ENCODE measurements at regions not wholly inside any gene's neighbourhood (a gene's known extent, or its start where the extent isn't known, plus 50 kb on each side); places are given as distances from the start of the nearest gene placed in this dataset.

DNA sequence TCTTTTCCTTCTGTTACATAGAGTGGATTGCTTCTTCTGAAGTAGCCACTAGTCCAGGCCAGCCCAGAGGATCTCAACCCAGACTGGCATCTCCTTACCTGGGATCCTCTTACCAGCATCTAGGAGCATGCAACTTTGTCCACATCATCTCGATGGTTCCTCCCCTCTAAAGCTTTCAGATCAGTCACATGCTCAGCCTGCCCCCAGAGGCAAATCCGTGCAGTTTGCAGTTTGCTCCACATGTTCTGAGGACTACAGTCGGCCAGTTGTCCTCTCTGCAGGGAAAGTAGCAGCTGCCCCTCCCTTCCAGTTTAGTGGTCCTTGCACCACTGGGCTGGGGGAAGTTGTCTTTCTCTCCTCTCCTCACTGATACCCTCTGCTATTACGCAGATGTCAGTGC, 259.8 kb upstream of the APCDD1 start:
- no peak for TF ChIP-seq CTCF (IDR thresholded peaks at IDR 0.05; ENCODE audit: borderline replicate concordance, insufficient read depth, low read depth, low read length)
- no peak overlapping the region for H3K4me3 ChIP-seq (ENCODE audit: low read depth, low read length)

- TF ChIP-seq CTCF (IDR thresholded peaks at IDR 0.05; ENCODE audit: borderline replicate concordance, insufficient read depth, low read depth, low read length): no peak
- H3K4me3 ChIP-seq (ENCODE audit: low read depth, low read length): no peak overlapping the region
Measured at GRCh38 chr18:10195529-10195928, 258.9 kb upstream of the APCDD1 start.

DNA sequence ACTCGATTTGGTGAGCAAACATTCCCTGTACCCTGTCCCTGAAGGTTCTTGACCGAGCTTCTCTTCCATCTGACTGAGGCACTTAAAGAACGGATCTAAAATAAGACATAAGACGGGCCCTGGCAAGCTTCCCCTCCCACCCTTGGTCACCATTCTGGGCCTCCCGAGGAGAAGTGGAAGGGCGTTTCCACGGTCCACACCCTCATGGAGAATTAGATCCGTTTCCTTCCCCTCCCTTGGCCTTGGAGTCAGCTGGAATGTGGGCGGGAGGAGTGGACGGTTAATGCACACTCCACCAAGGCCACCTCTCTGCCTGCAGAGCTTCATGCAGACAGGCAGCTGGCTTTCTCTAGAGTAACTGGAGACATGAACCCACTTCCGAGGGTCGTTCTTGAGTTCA, 257.3 kb upstream of the APCDD1 start:
- TF ChIP-seq CTCF (IDR thresholded peaks at IDR 0.05; ENCODE audit: borderline replicate concordance, insufficient read depth, low read depth, low read length): no peak
- H3K4me3 ChIP-seq (ENCODE audit: low read depth, low read length): no peak overlapping the region

GRCh38 chr18:10201226-10201625, 253.2 kb upstream of the APCDD1 start:
- H3K4me3 ChIP-seq (ENCODE audit: low read depth, low read length): no peak overlapping the region
- TF ChIP-seq CTCF (IDR thresholded peaks at IDR 0.05; ENCODE audit: borderline replicate concordance, insufficient read depth, low read depth, low read length): no peak

DNA sequence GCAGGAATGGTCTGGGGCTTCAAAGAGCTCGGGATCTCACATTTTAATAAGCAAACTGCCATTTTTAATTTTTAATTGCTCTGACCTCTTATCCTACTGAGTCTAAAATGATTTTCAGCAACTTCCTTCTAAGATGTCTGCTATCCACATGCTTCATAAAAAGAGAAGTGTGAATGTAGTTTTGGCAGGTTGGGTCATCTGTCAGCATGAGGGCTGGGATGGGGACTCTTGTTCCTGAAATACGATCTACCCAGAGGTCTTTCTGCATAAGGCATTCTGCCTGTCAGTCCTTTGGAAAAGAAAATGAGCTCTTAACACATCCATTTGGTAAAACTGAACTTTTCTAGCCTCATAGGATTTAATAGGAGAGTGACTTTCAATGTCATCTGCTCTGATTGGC, 252.8 kb upstream of the APCDD1 start:
- no peak for TF ChIP-seq CTCF (IDR thresholded peaks at IDR 0.05; ENCODE audit: borderline replicate concordance, insufficient read depth, low read depth, low read length)
- no peak overlapping the region for H3K4me3 ChIP-seq (ENCODE audit: low read depth, low read length)

- no peak overlapping the region for H3K4me3 ChIP-seq (ENCODE audit: low read depth, low read length)
- TF ChIP-seq CTCF (IDR thresholded peaks at IDR 0.05; ENCODE audit: borderline replicate concordance, insufficient read depth, low read depth, low read length): no peak
Measured at GRCh38 chr18:10202845-10203321, 251.6 kb upstream of the APCDD1 start.

- no peak for TF ChIP-seq CTCF (IDR thresholded peaks at IDR 0.05; ENCODE audit: borderline replicate concordance, insufficient read depth, low read depth, low read length)
- H3K4me3 ChIP-seq (ENCODE audit: low read depth, low read length): no peak overlapping the region
Measured at GRCh38 chr18:10205151-10205550, 249.3 kb upstream of the APCDD1 start.
